ENCODE measurements at regions not wholly inside any gene's neighbourhood (a gene's known extent, or its start where the extent isn't known, plus 50 kb on each side); places are given as distances from the start of the nearest gene placed in this dataset.

DNA sequence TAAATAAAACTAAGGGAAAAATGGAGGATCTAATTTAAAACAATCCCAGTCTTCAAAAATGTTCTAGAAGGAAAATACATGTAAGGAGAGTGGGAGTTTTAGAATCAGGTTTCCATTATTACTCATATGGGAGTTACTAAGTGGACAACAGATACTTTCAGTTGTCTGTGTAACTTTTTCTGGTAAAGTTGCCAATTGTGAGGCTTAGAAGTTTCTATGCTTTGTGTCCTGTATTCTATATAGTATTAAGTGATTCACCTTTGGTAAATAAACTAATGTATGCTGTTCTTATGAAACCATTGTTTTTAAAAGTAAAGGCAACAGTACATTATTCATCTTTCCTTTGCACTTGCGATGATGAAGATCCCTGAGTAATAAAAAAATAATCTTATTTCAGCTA lies 274.9 kb downstream of the NR4A2 start:
- FAIRE-seq (no peak), DNase-seq (ENCODE audit: low read depth, low spot score) (no peak)
- Histone ChIP-seq H3K4me2 (ENCODE audit: insufficient read depth, low read length) (no peak overlapping the region), H4K20me1 (replicated peaks; ENCODE audit: control insufficient read depth, extremely low read depth, insufficient read depth, low read length) (no peaks in the 10 kb centered on the region), H3K9me1 (replicated peaks; ENCODE audit: control insufficient read depth, extremely low read depth, insufficient read depth, low read length) (no peaks in the 10 kb centered on the region), H3K79me2 (ENCODE audit: control insufficient read depth, insufficient read depth, low read length) (no peaks in the 10 kb centered on the region), H2AFZ (ENCODE audit: low read depth, low read length) (no peak overlapping the region), H3K36me3 (ENCODE audit: control insufficient read depth in 2 of 2, extremely low read depth in 1 of 2, insufficient read depth in 2 of 2, low read length in 2 of 2) (no peaks in the 10 kb centered on the region), H3K9ac (replicated peaks; ENCODE audit: extremely low read depth, insufficient read depth, low read length) (no peak overlapping the region), H3K27ac (ENCODE audit: insufficient read depth, low read depth, low read length) (no peak overlapping the region), H3K27me3 (ENCODE audit: control insufficient read depth in 2 of 2, insufficient read depth in 2 of 2, low read length in 2 of 2) (no peaks in the 10 kb centered on the region), H3K4me1 (ENCODE audit: control insufficient read depth, extremely low read depth, insufficient read depth, low read length) (no peaks in the 10 kb centered on the region), H3K4me3 (replicated peaks in 1 of 3; ENCODE audit: insufficient read depth in 1 of 3, low read depth in 1 of 3, low read length in 3 of 3) (no peak overlapping the region), H3K9me3 (replicated peaks; ENCODE audit: control insufficient read depth, insufficient read depth, low read length) (no peaks in the 10 kb centered on the region)
- POLR2A ChIA-PET: no interaction called here
- intact Hi-C loops (cut with micrococcal nuclease) (no loop called here), dilution Hi-C loops (cut with MboI; ENCODE audit: extremely low pct_ligation_motif_present, low sequenced_read_pairs) (no loop called here)
- BruUV-seq (replicated peaks): no TSS peak
- no peak for TF ChIP-seq POLR2AphosphoS5 (IDR thresholded peaks at IDR 0.05; ENCODE audit: insufficient read depth, low read depth, low read length)
- TF ChIP-seq, protein P1, sequence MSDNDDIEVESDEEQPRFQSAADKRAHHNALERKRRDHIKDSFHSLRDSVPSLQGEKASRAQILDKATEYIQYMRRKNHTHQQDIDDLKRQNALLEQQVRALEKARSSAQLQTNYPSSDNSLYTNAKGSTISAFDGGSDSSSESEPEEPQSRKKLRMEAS (IDR thresholded peaks at IDR 0.05; ENCODE audit: insufficient read depth, insufficient read length): no peak
- no peak for TF ChIP-seq MYC (IDR thresholded peaks at IDR 0.05; ENCODE audit: low read depth, low read length)
- TF ChIP-seq, protein P2, sequence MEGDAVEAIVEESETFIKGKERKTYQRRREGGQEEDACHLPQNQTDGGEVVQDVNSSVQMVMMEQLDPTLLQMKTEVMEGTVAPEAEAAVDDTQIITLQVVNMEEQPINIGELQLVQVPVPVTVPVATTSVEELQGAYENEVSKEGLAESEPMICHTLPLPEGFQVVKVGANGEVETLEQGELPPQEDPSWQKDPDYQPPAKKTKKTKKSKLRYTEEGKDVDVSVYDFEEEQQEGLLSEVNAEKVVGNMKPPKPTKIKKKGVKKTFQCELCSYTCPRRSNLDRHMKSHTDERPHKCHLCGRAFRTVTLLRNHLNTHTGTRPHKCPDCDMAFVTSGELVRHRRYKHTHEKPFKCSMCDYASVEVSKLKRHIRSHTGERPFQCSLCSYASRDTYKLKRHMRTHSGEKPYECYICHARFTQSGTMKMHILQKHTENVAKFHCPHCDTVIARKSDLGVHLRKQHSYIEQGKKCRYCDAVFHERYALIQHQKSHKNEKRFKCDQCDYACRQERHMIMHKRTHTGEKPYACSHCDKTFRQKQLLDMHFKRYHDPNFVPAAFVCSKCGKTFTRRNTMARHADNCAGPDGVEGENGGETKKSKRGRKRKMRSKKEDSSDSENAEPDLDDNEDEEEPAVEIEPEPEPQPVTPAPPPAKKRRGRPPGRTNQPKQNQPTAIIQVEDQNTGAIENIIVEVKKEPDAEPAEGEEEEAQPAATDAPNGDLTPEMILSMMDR (IDR thresholded peaks at IDR 0.05; ENCODE audit: extremely low read depth in 1 of 2, insufficient read depth in 1 of 2, low read depth in 1 of 2, low read length in 2 of 2): no peak
- TF ChIP-seq FOS (IDR thresholded peaks at IDR 0.05; ENCODE audit: borderline replicate concordance, insufficient read depth, low read length): no peak
- TF ChIP-seq JUN (IDR thresholded peaks at IDR 0.05; ENCODE audit: borderline replicate concordance, insufficient read depth, insufficient read length, low read depth): no peak
- TF ChIP-seq POLR2A (IDR thresholded peaks at IDR 0.05; ENCODE audit: low read depth, low read length): no peak
- TF ChIP-seq EZH2 (IDR thresholded peaks at IDR 0.05; ENCODE audit: borderline replicate concordance, low read depth, low read length, severe bottlenecking): no peak
- TF ChIP-seq GATA2 (IDR thresholded peaks at IDR 0.05; ENCODE audit: insufficient read depth, insufficient read length, low read depth, low read length): no peak
- CTCF ChIA-PET: no interaction called here
